ENCODE measurements at regions not wholly inside any gene's neighbourhood (a gene's known extent, or its start where the extent isn't known, plus 50 kb on each side); places are given as distances from the start of the nearest gene placed in this dataset.

GRCh38 chr17:34874478-34874877, 86.8 kb downstream of the CCT6B start:
- no peak overlapping the region for H3K27ac Mint-ChIP-seq (ENCODE audit: unreplicated experiment)
- no peak for TF ChIP-seq CTCF (IDR thresholded peaks at IDR 0.05)
- peaks cover 14% of the 10 kb centered on the region for H3K9me3 Mint-ChIP-seq (ENCODE audit: low read depth)
- H3K27me3 Mint-ChIP-seq (ENCODE audit: low read depth): peaks cover 9% of the 10 kb centered on the region
- H3K4me3 Mint-ChIP-seq (ENCODE audit: unreplicated experiment): no peak overlapping the region
- no peak for DNase-seq (ENCODE audit: low spot score)
- no peaks in the 10 kb centered on the region for H3K36me3 Mint-ChIP-seq (ENCODE audit: low read depth)
- H3K4me1 Mint-ChIP-seq (ENCODE audit: low read depth): no peaks in the 10 kb centered on the region

- no peaks in the 10 kb centered on the region for H3K36me3 Mint-ChIP-seq (ENCODE audit: low read depth)
- H3K27ac Mint-ChIP-seq (ENCODE audit: unreplicated experiment): no peak overlapping the region
- H3K27me3 Mint-ChIP-seq (ENCODE audit: low read depth): peaks cover 6% of the 10 kb centered on the region
- H3K4me3 Mint-ChIP-seq (ENCODE audit: unreplicated experiment): no peak overlapping the region
- peaks cover 21% of the 10 kb centered on the region for H3K9me3 Mint-ChIP-seq (ENCODE audit: low read depth)
- H3K4me1 Mint-ChIP-seq (ENCODE audit: low read depth): no peaks in the 10 kb centered on the region
- no peak for TF ChIP-seq CTCF (IDR thresholded peaks at IDR 0.05)
- DNase-seq (ENCODE audit: low spot score): no peak
Measured at GRCh38 chr17:34872640-34873039, 88.6 kb downstream of the CCT6B start.

GRCh38 chr17:34869641-34870040, 91.6 kb downstream of the CCT6B start:
- no peak overlapping the region for H3K27ac Mint-ChIP-seq (ENCODE audit: unreplicated experiment)
- H3K9me3 Mint-ChIP-seq (ENCODE audit: low read depth): peaks cover 21% of the 10 kb centered on the region
- no peaks in the 10 kb centered on the region for H3K36me3 Mint-ChIP-seq (ENCODE audit: low read depth)
- H3K4me1 Mint-ChIP-seq (ENCODE audit: low read depth): no peaks in the 10 kb centered on the region
- peaks cover 2% of the 10 kb centered on the region for H3K27me3 Mint-ChIP-seq (ENCODE audit: low read depth)
- TF ChIP-seq CTCF (IDR thresholded peaks at IDR 0.05): no peak
- DNase-seq (ENCODE audit: low spot score): no peak
- H3K4me3 Mint-ChIP-seq (ENCODE audit: unreplicated experiment): no peak overlapping the region

- no peak overlapping the region for H3K27ac Mint-ChIP-seq (ENCODE audit: unreplicated experiment)
- no peaks in the 10 kb centered on the region for H3K4me1 Mint-ChIP-seq (ENCODE audit: low read depth)
- H3K4me3 Mint-ChIP-seq (ENCODE audit: unreplicated experiment): no peak overlapping the region
- H3K36me3 Mint-ChIP-seq (ENCODE audit: low read depth): no peaks in the 10 kb centered on the region
- no peak for TF ChIP-seq CTCF (IDR thresholded peaks at IDR 0.05)
- peaks cover 7% of the 10 kb centered on the region for H3K9me3 Mint-ChIP-seq (ENCODE audit: low read depth)
- H3K27me3 Mint-ChIP-seq (ENCODE audit: low read depth): peaks cover 2% of the 10 kb centered on the region
- no peak for DNase-seq (ENCODE audit: low spot score)
Measured at GRCh38 chr17:34865716-34866115, 95.5 kb downstream of the CCT6B start.

GRCh38 chr17:34862384-34862783, 98.9 kb downstream of the CCT6B start:
- Mint-ChIP-seq H3K4me1 (ENCODE audit: low read depth) (no peaks in the 10 kb centered on the region), H3K36me3 (ENCODE audit: low read depth) (no peaks in the 10 kb centered on the region), H3K27me3 (ENCODE audit: low read depth) (peaks cover 7% of the 10 kb centered on the region), H3K4me3 (ENCODE audit: unreplicated experiment) (no peak overlapping the region), H3K27ac (ENCODE audit: unreplicated experiment) (no peak overlapping the region), H3K9me3 (ENCODE audit: low read depth) (no peaks in the 10 kb centered on the region)
- no peak for TF ChIP-seq CTCF (IDR thresholded peaks at IDR 0.05)
- DNase-seq (ENCODE audit: low spot score): no peak
